Gastrocnemius medialis (tissue), 4 donors: ENCODE measurements at regions not wholly inside any gene's neighbourhood (a gene's known extent, or its start where the extent isn't known, plus 50 kb on each side); places are given as distances from the start of the nearest gene placed in this dataset.

Experiments
- ATAC-seq, 2 donors: fragments of 150-250 bp; one replicate each; pipeline ENCODE4 v1.9.1; 2016
- DNase-seq, 2 donors: peaks; one replicate each; pipeline ENCODE4 v3.0.0-alpha.2; 2019
- H3K27ac ChIP-seq, 4 donors: fragments of 200-600 bp; sonication (generic); 1 replicate in 1 of 4; 2 replicates in 3 of 4; pipeline ENCODE4 v1.5.1; 2016 to 2018; ENCODE audit warnings: mild to moderate bottlenecking in 2 of 4, moderate library complexity in 1 of 4
- H3K27me3 ChIP-seq, 3 donors: fragments of 200-600 bp; sonication (generic) in 2 of 3; 1 replicate in 1 of 3; 2 replicates in 2 of 3; pipeline versions ENCODE4 v1.5.1 to v1.6.0; 2016 to 2019; ENCODE audit warnings: mild to moderate bottlenecking in 1 of 3, moderate library complexity in 1 of 3
- H3K36me3 ChIP-seq, 2 donors: fragments of 200-600 bp; sonication (generic) in 1 of 2; one replicate each; pipeline ENCODE4 v1.5.1; 2017 to 2018
- H3K4me1 ChIP-seq, 2 donors: fragments of 200-600 bp; sonication (generic) in 1 of 2; one replicate each; pipeline ENCODE4 v1.5.1; 2016 to 2017; ENCODE audit warnings: mild to moderate bottlenecking in 2 of 2
- H3K4me3 ChIP-seq, 4 donors: fragments of 200-600 bp; sonication (generic) in 3 of 4; 1 replicate in 1 of 4; 2 replicates in 3 of 4; pipeline ENCODE4 v1.5.1; 2016 to 2019; ENCODE audit warnings: mild to moderate bottlenecking in 2 of 4
- H3K9me3 ChIP-seq, 3 donors: fragments of 200-600 bp; sonication (generic) in 2 of 3; 1 replicate in 1 of 3; 2 replicates in 2 of 3; pipeline ENCODE4 v1.5.1; 2016 to 2019
- CTCF ChIP-seq, 5 experiments: fragments of 450-650 bp in 3 of 5; fragments of 200-600 bp in 2 of 5; sonication (generic) in 2 of 5; IDR thresholded peaks in 4 of 5; conservative IDR thresholded peaks in 1 of 5; 1 replicate in 4 of 5; 2 replicates in 1 of 5; pipeline ENCODE4 v1.5.1; 2016 to 2019; ENCODE audit warnings: antibody characterized with exemption in 5 of 5, mild to moderate bottlenecking in 3 of 5, moderate library complexity in 3 of 5
- POLR2A ChIP-seq, 2 donors: fragments of 450-650 bp; IDR thresholded peaks; one replicate each; pipeline ENCODE4 v1.6.1; 2017; ENCODE audit warnings: antibody characterized with exemption in 2 of 2, mild to moderate bottlenecking in 2 of 2, moderate library complexity in 2 of 2
- in situ Hi-C, 4 donors: fragments of 200-750 bp; cut with MboI; loops; one replicate each; pipeline versions ENCODE4 v1.15.0 to v1.8.0; 2017; ENCODE audit warnings: low sequenced_read_pairs in 4 of 4
- intact Hi-C: fragments of 100-400 bp; cut with DNase I; formaldehyde crosslinking; loops from one replicate; pipeline ENCODE4 v1.15.1; 2023; ENCODE audit warnings: low total_unique reads

- no peaks in the 10 kb centered on the region for H3K27me3 ChIP-seq
- H3K36me3 ChIP-seq: no peaks in the 10 kb centered on the region
- DNase-seq (no peak), ATAC-seq (no peak)
- no peaks in the 10 kb centered on the region for H3K9me3 ChIP-seq
- intact Hi-C loops (no loop called here), in situ Hi-C loops (no loop called here)
- no peaks in the 10 kb centered on the region for H3K4me1 ChIP-seq
- no peak overlapping the region for H3K4me3 ChIP-seq
- no peak overlapping the region for H3K27ac ChIP-seq
- TF ChIP-seq POLR2A (IDR thresholded peaks at IDR 0.05) (no peak), CTCF (IDR thresholded peaks at IDR 0.05 in 4 of 5, conservative IDR thresholded peaks at IDR 0.05 in 1 of 5) (no peak)
These were observed 284.9 kb downstream of the PAX3 start for GRCh38 chr2:222013889-222014288.

GRCh38 chr2:222000326-222000725 lies 298.5 kb downstream of the PAX3 start:
- Histone ChIP-seq H3K36me3 (no peaks in the 10 kb centered on the region), H3K27me3 (peaks cover 0 to 3% (median 0%) of the 10 kb centered on the region in 3 donors), H3K4me1 (no peaks in the 10 kb centered on the region), H3K27ac (no peak overlapping the region), H3K9me3 (no peaks in the 10 kb centered on the region), H3K4me3 (no peak overlapping the region)
- DNase-seq (no peak), ATAC-seq (no peak)
- intact Hi-C loops: no loop called here
- in situ Hi-C loops: no loop called here
- TF ChIP-seq POLR2A (IDR thresholded peaks at IDR 0.05) (no peak), CTCF (IDR thresholded peaks at IDR 0.05 in 4 of 5, conservative IDR thresholded peaks at IDR 0.05 in 1 of 5) (no peak)

- H3K9me3 ChIP-seq: no peaks in the 10 kb centered on the region
- intact Hi-C loops: no loop called here
- ATAC-seq (no peak), DNase-seq (no peak)
- in situ Hi-C loops: no loop called here
- H3K4me3 ChIP-seq: no peak overlapping the region
- H3K36me3 ChIP-seq: no peaks in the 10 kb centered on the region
- no peak for TF ChIP-seq POLR2A (IDR thresholded peaks at IDR 0.05)
- TF ChIP-seq CTCF (IDR thresholded peaks at IDR 0.05 in 4 of 5, conservative IDR thresholded peaks at IDR 0.05 in 1 of 5): no peak
- peaks cover 0 to 3% (median 0%) of the 10 kb centered on the region in 3 donors for H3K27me3 ChIP-seq
- no peaks in the 10 kb centered on the region for H3K4me1 ChIP-seq
- no peak overlapping the region for H3K27ac ChIP-seq
These were observed 299.1 kb downstream of the PAX3 start for GRCh38 chr2:221999717-222000116.

GRCh38 chr2:221999166-221999565 lies 299.6 kb downstream of the PAX3 start:
- intact Hi-C loops: no loop called here
- no peaks in the 10 kb centered on the region for H3K9me3 ChIP-seq
- H3K36me3 ChIP-seq: no peaks in the 10 kb centered on the region
- no peak for DNase-seq
- in situ Hi-C loops: no loop called here
- no peak overlapping the region for H3K4me3 ChIP-seq
- peaks cover 0 to 3% (median 0%) of the 10 kb centered on the region in 3 donors for H3K27me3 ChIP-seq
- no peak for TF ChIP-seq POLR2A (IDR thresholded peaks at IDR 0.05)
- H3K27ac ChIP-seq: no peak overlapping the region
- no peak for ATAC-seq
- H3K4me1 ChIP-seq: no peaks in the 10 kb centered on the region

- intact Hi-C loops (no loop called here), in situ Hi-C loops (no loop called here)
- TF ChIP-seq CTCF (IDR thresholded peaks at IDR 0.05 in 4 of 5, conservative IDR thresholded peaks at IDR 0.05 in 1 of 5): no peak
- no peak for TF ChIP-seq POLR2A (IDR thresholded peaks at IDR 0.05)
- no peak for DNase-seq
- H3K4me1 ChIP-seq: no peaks in the 10 kb centered on the region
- H3K4me3 ChIP-seq: no peak overlapping the region
- ATAC-seq: no peak
- no peaks in the 10 kb centered on the region for H3K36me3 ChIP-seq
- no peaks in the 10 kb centered on the region for H3K9me3 ChIP-seq
- H3K27ac ChIP-seq: no peak overlapping the region
- peaks cover 0 to 3% (median 0%) of the 10 kb centered on the region in 3 donors for H3K27me3 ChIP-seq
These were observed 301.1 kb downstream of the PAX3 start for GRCh38 chr2:221997683-221998082.
